ENCODE measurements at regions not wholly inside any gene's neighbourhood (a gene's known extent, or its start where the extent isn't known, plus 50 kb on each side); places are given as distances from the start of the nearest gene placed in this dataset.

- 75 to 85% methylated on average over 4 of the region's 4 CpGs for WGBS, 2 donors
- Histone ChIP-seq H3K36me3 (no peaks in the 10 kb centered on the region), H3K4me1 (no peaks in the 10 kb centered on the region), H3K27ac (no peak overlapping the region), H3K4me3 (no peak overlapping the region), H3K9me3 (no peaks in the 10 kb centered on the region), H3K27me3 (no peaks in the 10 kb centered on the region)
- intact Hi-C loops (cut with DNase I), result no loop called here
- DNase-seq, result no peak
- TF ChIP-seq EP300 (IDR thresholded peaks at IDR 0.05) (no peak), POLR2AphosphoS5 (IDR thresholded peaks at IDR 0.05) (no peak), POLR2A (IDR thresholded peaks at IDR 0.05) (no peak)
- TF ChIP-seq, protein P1, sequence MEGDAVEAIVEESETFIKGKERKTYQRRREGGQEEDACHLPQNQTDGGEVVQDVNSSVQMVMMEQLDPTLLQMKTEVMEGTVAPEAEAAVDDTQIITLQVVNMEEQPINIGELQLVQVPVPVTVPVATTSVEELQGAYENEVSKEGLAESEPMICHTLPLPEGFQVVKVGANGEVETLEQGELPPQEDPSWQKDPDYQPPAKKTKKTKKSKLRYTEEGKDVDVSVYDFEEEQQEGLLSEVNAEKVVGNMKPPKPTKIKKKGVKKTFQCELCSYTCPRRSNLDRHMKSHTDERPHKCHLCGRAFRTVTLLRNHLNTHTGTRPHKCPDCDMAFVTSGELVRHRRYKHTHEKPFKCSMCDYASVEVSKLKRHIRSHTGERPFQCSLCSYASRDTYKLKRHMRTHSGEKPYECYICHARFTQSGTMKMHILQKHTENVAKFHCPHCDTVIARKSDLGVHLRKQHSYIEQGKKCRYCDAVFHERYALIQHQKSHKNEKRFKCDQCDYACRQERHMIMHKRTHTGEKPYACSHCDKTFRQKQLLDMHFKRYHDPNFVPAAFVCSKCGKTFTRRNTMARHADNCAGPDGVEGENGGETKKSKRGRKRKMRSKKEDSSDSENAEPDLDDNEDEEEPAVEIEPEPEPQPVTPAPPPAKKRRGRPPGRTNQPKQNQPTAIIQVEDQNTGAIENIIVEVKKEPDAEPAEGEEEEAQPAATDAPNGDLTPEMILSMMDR (IDR thresholded peaks at IDR 0.05), result no peak
Measured at GRCh38 chr18:65429601-65430000, 321.2 kb upstream of the CDH7 start.

GRCh38 chr18:65425366-65425765, 325.4 kb upstream of the CDH7 start:
- H3K27ac ChIP-seq, result no peak overlapping the region
- no peaks in the 10 kb centered on the region for H3K4me1 ChIP-seq
- no peaks in the 10 kb centered on the region for H3K36me3 ChIP-seq
- H3K4me3 ChIP-seq, result no peak overlapping the region
- intact Hi-C loops (cut with DNase I), result no loop called here
- H3K9me3 ChIP-seq, result no peaks in the 10 kb centered on the region
- no peaks in the 10 kb centered on the region for H3K27me3 ChIP-seq
- DNase-seq, result no peak
- 60 to 69% methylated on average over 3 of the region's 3 CpGs for WGBS, 2 donors
- TF ChIP-seq POLR2A (IDR thresholded peaks at IDR 0.05), result no peak
- TF ChIP-seq POLR2AphosphoS5 (IDR thresholded peaks at IDR 0.05), result no peak
- TF ChIP-seq, protein P1 (IDR thresholded peaks at IDR 0.05), result no peak
- no peak for TF ChIP-seq EP300 (IDR thresholded peaks at IDR 0.05)

- no peaks in the 10 kb centered on the region for H3K4me1 ChIP-seq
- no peak for DNase-seq
- no peaks in the 10 kb centered on the region for H3K27me3 ChIP-seq
- H3K27ac ChIP-seq, result no peak overlapping the region
- no peaks in the 10 kb centered on the region for H3K36me3 ChIP-seq
- no peak for TF ChIP-seq POLR2A (IDR thresholded peaks at IDR 0.05)
- intact Hi-C loops (cut with DNase I), result no loop called here
- no peaks in the 10 kb centered on the region for H3K9me3 ChIP-seq
- 50 to 57% methylated on average over 4 of the region's 4 CpGs for WGBS, 2 donors
- H3K4me3 ChIP-seq, result no peak overlapping the region
Measured at GRCh38 chr18:65423776-65424175, 327.0 kb upstream of the CDH7 start.

GRCh38 chr18:65422544-65423136, 328.2 kb upstream of the CDH7 start:
- DNase-seq, result no peak
- H3K9me3 ChIP-seq, result no peaks in the 10 kb centered on the region
- H3K27me3 ChIP-seq, result no peaks in the 10 kb centered on the region
- no peak overlapping the region for H3K4me3 ChIP-seq
- 48 to 65% methylated on average over 2 of the region's 2 CpGs for WGBS, 2 donors
- no peaks in the 10 kb centered on the region for H3K4me1 ChIP-seq
- TF ChIP-seq POLR2A (IDR thresholded peaks at IDR 0.05) (no peak), EP300 (IDR thresholded peaks at IDR 0.05) (no peak), POLR2AphosphoS5 (IDR thresholded peaks at IDR 0.05) (no peak)
- TF ChIP-seq, protein P1 (IDR thresholded peaks at IDR 0.05), result no peak
- intact Hi-C loops (cut with DNase I), result no loop called here
- no peak overlapping the region for H3K27ac ChIP-seq
- no peaks in the 10 kb centered on the region for H3K36me3 ChIP-seq

GRCh38 chr18:65415098-65415497, 335.7 kb upstream of the CDH7 start:
- intact Hi-C loops (cut with DNase I), result no loop called here
- no peaks in the 10 kb centered on the region for H3K27me3 ChIP-seq
- H3K4me1 ChIP-seq, result no peaks in the 10 kb centered on the region
- H3K9me3 ChIP-seq, result no peaks in the 10 kb centered on the region
- no peak overlapping the region for H3K4me3 ChIP-seq
- H3K36me3 ChIP-seq, result no peaks in the 10 kb centered on the region
- TF ChIP-seq POLR2AphosphoS5 (IDR thresholded peaks at IDR 0.05) (no peak), POLR2A (IDR thresholded peaks at IDR 0.05) (no peak), EP300 (IDR thresholded peaks at IDR 0.05) (no peak)
- TF ChIP-seq, protein P1 (IDR thresholded peaks at IDR 0.05), result no peak
- no peak overlapping the region for H3K27ac ChIP-seq
- DNase-seq, result no peak
